Gastroesophageal sphincter (tissue), 3 donors: ENCODE measurements at regions not wholly inside any gene's neighbourhood (a gene's known extent, or its start where the extent isn't known, plus 50 kb on each side); places are given as distances from the start of the nearest gene placed in this dataset.

ENCODE experiments used
- CTCF ChIP-seq, 4 experiments: fragments of 200-600 bp in 2 of 4; fragments of 450-650 bp in 2 of 4; sonication (generic) in 1 of 4; IDR thresholded peaks; one replicate each; pipeline ENCODE4 v1.5.1; 2017 to 2019; ENCODE audit warnings: antibody characterized with exemption in 4 of 4, mild to moderate bottlenecking in 2 of 4, moderate library complexity in 2 of 4
- POLR2AphosphoS5 ChIP-seq: sonication (generic); formaldehyde crosslinking; IDR thresholded peaks from one replicate; pipeline ENCODE4 v1.6.1; 2017; ENCODE audit warnings: antibody characterized with exemption

GRCh38 chr12:78316631-78317468, 486.2 kb downstream of the NAV3 start:
- TF ChIP-seq CTCF (IDR thresholded peaks at IDR 0.05) (no peak), POLR2AphosphoS5 (no peak)
